ENCODE measurements at regions not wholly inside any gene's neighbourhood (a gene's known extent, or its start where the extent isn't known, plus 50 kb on each side); places are given as distances from the start of the nearest gene placed in this dataset.
A peak's percentile ranks its signal among the peaks of the same experiment; 100 is the strongest.
"Not testable (repeated sequence)": the region's sequence is repeated elsewhere in the genome, so short reads cannot be mapped to it uniquely, and the experiment has no call there.

DNA sequence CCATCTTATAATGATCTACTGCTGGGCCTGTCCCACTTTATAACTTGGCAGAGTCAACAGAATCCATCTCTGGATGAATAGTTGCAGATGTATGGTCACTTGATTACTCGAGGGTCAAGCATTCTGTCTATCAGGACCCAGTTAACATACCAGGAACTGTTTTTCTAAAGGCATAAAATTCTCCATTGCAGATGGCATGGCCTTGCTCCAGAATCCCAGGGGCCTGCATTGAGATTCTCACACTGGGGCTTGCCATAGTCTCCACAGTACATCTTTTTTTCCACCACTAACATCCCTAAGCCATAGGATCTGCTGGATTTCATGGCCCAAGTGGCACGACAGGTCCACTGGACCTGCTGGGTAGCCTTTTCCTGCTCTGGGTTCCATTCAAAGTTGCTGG, 68.5 kb upstream of the CACNA1D start:
- no peaks in the 10 kb centered on the region for H3K4me1 ChIP-seq
- no peaks in the 10 kb centered on the region for H3K79me2 ChIP-seq (ENCODE audit: low read depth)
- H3K4me1 Mint-ChIP-seq, result no peaks in the 10 kb centered on the region
- no peaks in the 10 kb centered on the region for H3K36me3 Mint-ChIP-seq
- H3F3A ChIP-seq (ENCODE audit: low read depth), result no peaks in the 10 kb centered on the region
- H3K36me3 ChIP-seq, result no peaks in the 10 kb centered on the region
- no peak overlapping the region for H3K4me3 Mint-ChIP-seq
- no peak overlapping the region for H3K4me2 ChIP-seq
- no peaks in the 10 kb centered on the region for H4K20me1 ChIP-seq (ENCODE audit: low read depth)
- H2AFZ ChIP-seq (replicated peaks), result no peak overlapping the region
- no peak for DNase-seq (ENCODE audit: low spot score)
- H3K9me3 ChIP-seq (ENCODE audit: low read depth), result no peaks in the 10 kb centered on the region
- no peak for TF ChIP-seq EZH2phosphoT487 (IDR thresholded peaks at IDR 0.05)
- TF ChIP-seq, protein P1, sequence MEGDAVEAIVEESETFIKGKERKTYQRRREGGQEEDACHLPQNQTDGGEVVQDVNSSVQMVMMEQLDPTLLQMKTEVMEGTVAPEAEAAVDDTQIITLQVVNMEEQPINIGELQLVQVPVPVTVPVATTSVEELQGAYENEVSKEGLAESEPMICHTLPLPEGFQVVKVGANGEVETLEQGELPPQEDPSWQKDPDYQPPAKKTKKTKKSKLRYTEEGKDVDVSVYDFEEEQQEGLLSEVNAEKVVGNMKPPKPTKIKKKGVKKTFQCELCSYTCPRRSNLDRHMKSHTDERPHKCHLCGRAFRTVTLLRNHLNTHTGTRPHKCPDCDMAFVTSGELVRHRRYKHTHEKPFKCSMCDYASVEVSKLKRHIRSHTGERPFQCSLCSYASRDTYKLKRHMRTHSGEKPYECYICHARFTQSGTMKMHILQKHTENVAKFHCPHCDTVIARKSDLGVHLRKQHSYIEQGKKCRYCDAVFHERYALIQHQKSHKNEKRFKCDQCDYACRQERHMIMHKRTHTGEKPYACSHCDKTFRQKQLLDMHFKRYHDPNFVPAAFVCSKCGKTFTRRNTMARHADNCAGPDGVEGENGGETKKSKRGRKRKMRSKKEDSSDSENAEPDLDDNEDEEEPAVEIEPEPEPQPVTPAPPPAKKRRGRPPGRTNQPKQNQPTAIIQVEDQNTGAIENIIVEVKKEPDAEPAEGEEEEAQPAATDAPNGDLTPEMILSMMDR (IDR thresholded peaks at IDR 0.05), result no peak
- no peak for TF ChIP-seq EZH2 (IDR thresholded peaks at IDR 0.05)
- no peaks in the 10 kb centered on the region for H3K27me3 ChIP-seq
- H3K27me3 Mint-ChIP-seq (ENCODE audit: insufficient read depth, low read depth), result peaks cover 14% of the 10 kb centered on the region
- no peak overlapping the region for H3K9ac ChIP-seq
- no peak overlapping the region for H3K27ac ChIP-seq
- H3K9me3 Mint-ChIP-seq, result peaks cover 2% of the 10 kb centered on the region
- no peak overlapping the region for H3K27ac Mint-ChIP-seq
- no peak overlapping the region for H3K4me3 ChIP-seq

DNA sequence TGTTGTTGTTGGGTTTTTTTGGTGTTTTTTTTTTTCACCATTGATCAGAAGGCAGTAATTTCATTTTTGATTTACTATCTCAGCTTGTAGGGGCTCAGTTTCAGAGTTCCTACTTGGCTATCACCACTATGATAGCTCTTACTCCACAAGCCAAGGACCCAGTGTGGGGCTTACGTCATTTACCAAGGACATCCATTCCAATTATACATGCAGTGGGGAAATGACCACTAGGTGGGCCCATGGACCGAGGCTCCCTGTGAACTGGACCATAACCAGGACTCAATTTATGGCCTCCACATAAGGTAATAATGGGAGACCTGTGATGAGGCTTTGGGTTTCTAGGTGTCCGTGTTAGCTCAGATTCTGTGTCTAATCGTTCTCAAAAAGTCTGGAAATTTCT, 67.5 kb upstream of the CACNA1D start:
- H3K4me1 Mint-ChIP-seq, result no peaks in the 10 kb centered on the region
- peaks cover 11% of the 10 kb centered on the region for H3K27me3 Mint-ChIP-seq (ENCODE audit: insufficient read depth, low read depth)
- H3K27me3 ChIP-seq, result no peaks in the 10 kb centered on the region
- no peak overlapping the region for H3K9ac ChIP-seq
- no peaks in the 10 kb centered on the region for H3K79me2 ChIP-seq (ENCODE audit: low read depth)
- H3K4me3 ChIP-seq, result no peak overlapping the region
- no peak overlapping the region for H3K27ac ChIP-seq
- H3K4me2 ChIP-seq, result no peak overlapping the region
- no peak overlapping the region for H3K27ac Mint-ChIP-seq
- H3K9me3 ChIP-seq (ENCODE audit: low read depth), result no peaks in the 10 kb centered on the region
- no peak overlapping the region for H2AFZ ChIP-seq (replicated peaks)
- DNase-seq (ENCODE audit: low spot score), result no peak
- no peak overlapping the region for H3K4me3 Mint-ChIP-seq
- H4K20me1 ChIP-seq (ENCODE audit: low read depth), result no peaks in the 10 kb centered on the region
- H3K36me3 ChIP-seq, result no peaks in the 10 kb centered on the region
- no peaks in the 10 kb centered on the region for H3K4me1 ChIP-seq
- TF ChIP-seq, protein P1 (IDR thresholded peaks at IDR 0.05), result peak; percentile 8
- TF ChIP-seq EZH2phosphoT487 (IDR thresholded peaks at IDR 0.05), result no peak
- no peak for TF ChIP-seq EZH2 (IDR thresholded peaks at IDR 0.05)
- no peaks in the 10 kb centered on the region for H3K36me3 Mint-ChIP-seq
- H3F3A ChIP-seq (ENCODE audit: low read depth), result no peaks in the 10 kb centered on the region
- H3K9me3 Mint-ChIP-seq, result peaks cover 2% of the 10 kb centered on the region

DNA sequence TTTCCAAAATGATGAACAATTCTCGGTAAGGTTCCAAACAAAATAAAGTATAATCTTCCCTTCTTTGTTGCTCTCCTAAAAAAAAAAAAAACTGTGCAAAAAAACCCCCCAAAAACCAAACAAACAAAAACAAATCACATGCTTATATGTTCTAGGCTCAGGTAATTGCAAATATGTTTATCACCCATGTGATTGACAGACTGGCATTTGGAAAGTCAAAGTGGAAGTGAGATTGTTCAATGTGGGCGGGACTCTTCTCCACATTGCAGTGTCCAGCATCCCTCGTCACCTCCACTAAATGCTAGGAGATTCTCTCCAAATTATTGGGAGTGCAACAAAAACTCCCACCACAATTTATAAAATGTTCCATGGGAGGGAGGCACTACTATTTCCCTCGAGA, 57.6 kb upstream of the CACNA1D start:
- Histone ChIP-seq H3K9me3 (ENCODE audit: low read depth) (no peaks in the 10 kb centered on the region), H3K27me3 (peaks cover 9% of the 10 kb centered on the region), H3K79me2 (ENCODE audit: low read depth) (no peaks in the 10 kb centered on the region), H3K27ac (no peak overlapping the region), H4K20me1 (ENCODE audit: low read depth) (no peaks in the 10 kb centered on the region), H3K4me1 (no peaks in the 10 kb centered on the region), H3K36me3 (no peaks in the 10 kb centered on the region), H3K9ac (no peak overlapping the region), H3K4me2 (no peak overlapping the region), H3K4me3 (no peak overlapping the region), H2AFZ (replicated peaks) (no peak overlapping the region), H3F3A (ENCODE audit: low read depth) (no peaks in the 10 kb centered on the region)
- H3K4me1 Mint-ChIP-seq, result no peaks in the 10 kb centered on the region
- no peak overlapping the region for H3K4me3 Mint-ChIP-seq
- DNase-seq (ENCODE audit: low spot score), result no peak
- H3K9me3 Mint-ChIP-seq, result no peaks in the 10 kb centered on the region
- H3K36me3 Mint-ChIP-seq, result no peaks in the 10 kb centered on the region
- H3K27me3 Mint-ChIP-seq (ENCODE audit: insufficient read depth, low read depth), result peaks cover 4% of the 10 kb centered on the region
- TF ChIP-seq EZH2phosphoT487 (IDR thresholded peaks at IDR 0.05), result no peak
- TF ChIP-seq, protein P1 (IDR thresholded peaks at IDR 0.05), result no peak
- TF ChIP-seq EZH2 (IDR thresholded peaks at IDR 0.05), result no peak
- H3K27ac Mint-ChIP-seq, result no peak overlapping the region

DNA sequence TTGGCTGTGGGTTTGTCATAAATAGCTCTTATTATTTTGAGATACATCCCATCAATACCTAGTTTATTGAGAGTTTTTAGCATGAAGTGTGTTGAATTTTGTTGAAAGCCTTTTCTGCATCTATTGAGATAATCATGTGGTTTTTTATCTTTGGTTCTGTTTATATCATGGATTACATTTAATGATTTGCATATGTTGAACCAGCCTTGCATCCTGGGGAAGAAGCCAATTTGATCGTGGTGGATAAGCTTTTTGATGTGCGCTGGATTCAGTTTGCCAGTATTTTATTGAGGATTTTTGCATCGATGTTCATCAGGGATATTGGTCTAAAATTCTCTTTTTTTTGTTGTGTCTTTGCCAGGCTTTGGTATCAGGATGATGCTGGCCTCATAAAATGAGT, 51.5 kb upstream of the CACNA1D start:
- H3K4me2 ChIP-seq; H3K4me1 ChIP-seq; H4K20me1 ChIP-seq (ENCODE audit: low read depth); H3K27me3 Mint-ChIP-seq (ENCODE audit: insufficient read depth, low read depth); H3K27ac ChIP-seq; H3K9me3 ChIP-seq (ENCODE audit: low read depth); H3K27ac Mint-ChIP-seq; H3K79me2 ChIP-seq (ENCODE audit: low read depth); H3K27me3 ChIP-seq; H3F3A ChIP-seq (ENCODE audit: low read depth); H2AFZ ChIP-seq (replicated peaks); H3K36me3 Mint-ChIP-seq; DNase-seq (ENCODE audit: low spot score); H3K4me3 Mint-ChIP-seq; H3K9ac ChIP-seq; H3K36me3 ChIP-seq; H3K9me3 Mint-ChIP-seq; H3K4me1 Mint-ChIP-seq; H3K4me3 ChIP-seq: not testable (repeated sequence)

All from neural progenitor cell (in vitro differentiated cells).